Stomach (tissue), 4 donors: ENCODE measurements at regions not wholly inside any gene's neighbourhood (a gene's known extent, or its start where the extent isn't known, plus 50 kb on each side); places are given as distances from the start of the nearest gene placed in this dataset.

Experiments used
- CTCF ChIP-seq, 7 experiments: fragments of 450-650 bp in 4 of 7; fragments of 200-600 bp in 3 of 7; sonication (generic) in 3 of 7; IDR thresholded peaks; one replicate each; pipeline ENCODE4 v1.5.1; 2016 to 2019; ENCODE audit warnings: antibody characterized with exemption in 7 of 7, control low read depth in 2 of 7, mild to moderate bottlenecking in 1 of 7
- POLR2A ChIP-seq, 4 donors: fragments of 450-650 bp; IDR thresholded peaks; one replicate each; pipeline ENCODE4 v1.6.1; 2016; ENCODE audit warnings: antibody characterized with exemption in 4 of 4, control low read depth in 2 of 4, mild to moderate bottlenecking in 1 of 4, moderate library complexity in 1 of 4
- POLR2AphosphoS5 ChIP-seq, 3 donors: sonication (generic); formaldehyde crosslinking; IDR thresholded peaks; one replicate each; pipeline ENCODE4 v1.6.1; 2016; ENCODE audit warnings: antibody characterized with exemption in 3 of 3

DNA sequence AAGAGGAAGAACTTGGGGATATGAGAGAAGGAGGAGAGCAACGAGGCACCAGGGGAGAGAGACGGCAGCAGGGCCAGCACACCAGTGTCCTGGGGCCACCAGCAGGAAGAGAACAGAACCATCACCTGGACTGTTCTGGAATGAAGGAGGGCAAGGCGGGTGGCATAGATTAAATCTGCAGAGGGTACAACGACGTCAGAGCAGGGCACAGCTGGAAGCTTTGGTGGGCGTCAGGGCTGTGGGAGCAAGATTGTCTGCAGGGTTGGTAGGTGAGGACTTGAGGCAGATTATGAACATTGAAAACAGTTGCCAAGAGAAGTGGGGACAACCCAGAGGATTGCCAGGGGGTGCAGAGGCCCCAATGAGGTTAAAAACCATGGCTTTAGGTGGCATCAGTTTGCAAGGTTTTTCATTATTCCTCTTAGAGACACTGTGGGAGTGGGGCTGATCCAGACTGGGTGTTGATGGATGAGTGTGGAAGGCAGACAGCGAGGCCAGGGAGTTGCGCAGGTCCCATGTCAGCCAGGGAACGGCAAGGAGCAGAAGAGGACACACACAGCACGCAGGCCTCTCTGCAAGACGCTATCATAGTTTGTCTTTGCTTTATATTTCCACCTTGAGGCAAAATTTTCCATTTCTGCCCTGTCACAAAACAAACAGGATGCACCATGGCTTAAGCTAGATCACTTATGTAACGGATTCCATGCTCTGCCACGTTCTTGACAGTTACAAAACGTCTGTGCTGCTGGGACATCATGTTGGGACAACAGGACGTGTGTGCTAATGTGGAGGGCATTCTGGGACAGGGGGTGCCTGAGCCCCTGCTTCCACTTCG lies 52.5 kb upstream of the LEP start:
- TF ChIP-seq POLR2A (IDR thresholded peaks at IDR 0.05), result no peak
- no peak for TF ChIP-seq CTCF (IDR thresholded peaks at IDR 0.05)
- no peak for TF ChIP-seq POLR2AphosphoS5 (IDR thresholded peaks at IDR 0.05)
